H7 (cell line): ENCODE measurements at regions not wholly inside any gene's neighbourhood (a gene's known extent, or its start where the extent isn't known, plus 50 kb on each side); places are given as distances from the start of the nearest gene placed in this dataset.
"Not testable (repeated sequence)": the region's sequence is repeated elsewhere in the genome, so short reads cannot be mapped to it uniquely, and the experiment has no call there.

Source experiments
- DNase-seq: peaks from one replicate; pipeline ENCODE4 v3.0.0; 2012
- H3K27me3 ChIP-seq: 2 replicates; pipeline ENCODE4 v1.6.0; 2011; ENCODE audit warnings: mild to moderate bottlenecking, low read length; ENCODE audit not compliant: control insufficient read depth, insufficient read depth
- H3K36me3 ChIP-seq: replicated peaks from 2 replicates; pipeline ENCODE4 v1.5.1; 2011; ENCODE audit warnings: low read length; ENCODE audit not compliant: control insufficient read depth, insufficient read depth
- H3K4me3 ChIP-seq: 2 replicates; pipeline ENCODE4 v1.5.1; 2011; ENCODE audit warnings: low read depth, mild to moderate bottlenecking, control low read depth, low read length, moderate library complexity; ENCODE audit not compliant: insufficient read depth

GRCh38 chr1:73333847-73334503 lies 864.0 kb downstream of the LRRIQ3 start:
- DNase-seq = no peak
- no peak overlapping the region for H3K4me3 ChIP-seq
- H3K36me3 ChIP-seq = no peaks in the 10 kb centered on the region
- no peaks in the 10 kb centered on the region for H3K27me3 ChIP-seq

GRCh38 chr1:73331726-73332125 lies 866.2 kb downstream of the LRRIQ3 start:
- Histone ChIP-seq H3K4me3 (no peak overlapping the region), H3K27me3 (no peaks in the 10 kb centered on the region), H3K36me3 (no peaks in the 10 kb centered on the region)
- no peak for DNase-seq

- Histone ChIP-seq H3K4me3 (no peak overlapping the region), H3K27me3 (no peaks in the 10 kb centered on the region), H3K36me3 (no peaks in the 10 kb centered on the region)
- no peak for DNase-seq
Measured at GRCh38 chr1:73327998-73328397, 870.0 kb downstream of the LRRIQ3 start.

GRCh38 chr1:73327180-73327793 lies 870.7 kb downstream of the LRRIQ3 start:
- DNase-seq = no peak
- Histone ChIP-seq H3K27me3 (no peaks in the 10 kb centered on the region), H3K4me3 (no peak overlapping the region), H3K36me3 (no peaks in the 10 kb centered on the region)

GRCh38 chr1:73326663-73327062 lies 871.3 kb downstream of the LRRIQ3 start:
- Histone ChIP-seq H3K27me3 (no peaks in the 10 kb centered on the region), H3K36me3 (no peaks in the 10 kb centered on the region), H3K4me3 (no peak overlapping the region)
- DNase-seq = no peak

- Histone ChIP-seq H3K27me3 (no peaks in the 10 kb centered on the region), H3K36me3 (no peaks in the 10 kb centered on the region), H3K4me3 (no peak overlapping the region)
- no peak for DNase-seq
Measured at GRCh38 chr1:73310797-73311381, 887.1 kb downstream of the LRRIQ3 start.

GRCh38 chr1:73306899-73307555 lies 890.9 kb downstream of the LRRIQ3 start:
- Histone ChIP-seq H3K27me3 (no peaks in the 10 kb centered on the region), H3K4me3 (no peak overlapping the region), H3K36me3 (no peaks in the 10 kb centered on the region)
- no peak for DNase-seq

- H3K4me3 ChIP-seq = no peak overlapping the region
- no peaks in the 10 kb centered on the region for H3K36me3 ChIP-seq
- DNase-seq = no peak
- H3K27me3 ChIP-seq = no peaks in the 10 kb centered on the region
Measured at GRCh38 chr1:73273886-73274285, 924.1 kb downstream of the LRRIQ3 start.

- H3K36me3 ChIP-seq, H3K27me3 ChIP-seq, H3K4me3 ChIP-seq, DNase-seq: not testable (repeated sequence)
Measured at GRCh38 chr1:73245196-73245595, 952.8 kb downstream of the LRRIQ3 start.

- Histone ChIP-seq H3K36me3 (no peaks in the 10 kb centered on the region), H3K4me3 (no peak overlapping the region), H3K27me3 (no peaks in the 10 kb centered on the region)
- no peak for DNase-seq
Measured at GRCh38 chr1:73218995-73219546, 936.7 kb upstream of the NEGR1 start.

- Histone ChIP-seq H3K4me3 (no peak overlapping the region), H3K27me3 (no peaks in the 10 kb centered on the region), H3K36me3 (no peaks in the 10 kb centered on the region)
- peak; percentile 5 for DNase-seq
Measured at GRCh38 chr1:73205294-73205973, 923.1 kb upstream of the NEGR1 start.

- no peak for DNase-seq
- H3K27me3 ChIP-seq = no peaks in the 10 kb centered on the region
- H3K36me3 ChIP-seq = no peaks in the 10 kb centered on the region
- no peak overlapping the region for H3K4me3 ChIP-seq
Measured at GRCh38 chr1:73197972-73198371, 915.6 kb upstream of the NEGR1 start.

- H3K4me3 ChIP-seq = no peak overlapping the region
- no peak for DNase-seq
- no peaks in the 10 kb centered on the region for H3K27me3 ChIP-seq
- no peaks in the 10 kb centered on the region for H3K36me3 ChIP-seq
Measured at GRCh38 chr1:73194965-73195364, 912.6 kb upstream of the NEGR1 start.

GRCh38 chr1:73183581-73183980 lies 901.2 kb upstream of the NEGR1 start:
- not testable (repeated sequence) for H3K36me3 ChIP-seq, DNase-seq, H3K27me3 ChIP-seq, H3K4me3 ChIP-seq
